ENCODE measurements at regions not wholly inside any gene's neighbourhood (a gene's known extent, or its start where the extent isn't known, plus 50 kb on each side); places are given as distances from the start of the nearest gene placed in this dataset.
"Not testable (repeated sequence)": the region's sequence is repeated elsewhere in the genome, so short reads cannot be mapped to it uniquely, and the experiment has no call there.

- H3K56ac ChIP-seq (ENCODE audit: low read length); H3K18ac ChIP-seq (ENCODE audit: low read length); H3K79me1 ChIP-seq (ENCODE audit: low read length); H3K36me3 ChIP-seq (ENCODE audit: control insufficient read depth, insufficient read depth, low read length); DNase-seq; H2AK5ac ChIP-seq (ENCODE audit: low read length); H3K4me2 ChIP-seq (ENCODE audit: low read length); H3K27ac ChIP-seq (ENCODE audit: low read depth, low read length); H3K4me1 ChIP-seq (ENCODE audit: control insufficient read depth, low read depth, low read length); H3K27me3 ChIP-seq (ENCODE audit: insufficient read depth, low read length, poor library complexity); H3K79me2 ChIP-seq (ENCODE audit: control insufficient read depth, insufficient read depth, low read length); H3K4me3 ChIP-seq (ENCODE audit: low read length); H3K23ac ChIP-seq (ENCODE audit: low read length); H2BK5ac ChIP-seq (ENCODE audit: low read length); H4K5ac ChIP-seq (ENCODE audit: low read length); H2BK15ac ChIP-seq (replicated peaks; ENCODE audit: low read depth); H4K8ac ChIP-seq (ENCODE audit: low read depth, low read length); H3K9ac ChIP-seq (ENCODE audit: low read length); H3K4ac ChIP-seq (ENCODE audit: low read depth, low read length); H2BK120ac ChIP-seq (ENCODE audit: low read depth, low read length): not testable (repeated sequence)
- no CpG with 5 or more reads among the region's 7 CpGs for WGBS (ENCODE audit: extremely low coverage, insufficient coverage, low lambda C conversion rate)
These were observed 506.6 kb downstream of the RPIA start for GRCh38 chr2:89198026-89198425.

- H3K4me3 ChIP-seq (ENCODE audit: low read length); H2BK120ac ChIP-seq (ENCODE audit: low read depth, low read length); H2BK5ac ChIP-seq (ENCODE audit: low read length); H3K79me1 ChIP-seq (ENCODE audit: low read length); H4K5ac ChIP-seq (ENCODE audit: low read length); H3K79me2 ChIP-seq (ENCODE audit: control insufficient read depth, insufficient read depth, low read length); H2AK5ac ChIP-seq (ENCODE audit: low read length); H3K27me3 ChIP-seq (ENCODE audit: insufficient read depth, low read length, poor library complexity); H2BK15ac ChIP-seq (replicated peaks; ENCODE audit: low read depth); H3K4me2 ChIP-seq (ENCODE audit: low read length); H3K23ac ChIP-seq (ENCODE audit: low read length); H4K8ac ChIP-seq (ENCODE audit: low read depth, low read length); H3K4ac ChIP-seq (ENCODE audit: low read depth, low read length); DNase-seq; H3K27ac ChIP-seq (ENCODE audit: low read depth, low read length); H3K9ac ChIP-seq (ENCODE audit: low read length); H3K18ac ChIP-seq (ENCODE audit: low read length); H3K56ac ChIP-seq (ENCODE audit: low read length); H3K36me3 ChIP-seq (ENCODE audit: control insufficient read depth, insufficient read depth, low read length); H3K4me1 ChIP-seq (ENCODE audit: control insufficient read depth, low read depth, low read length): not testable (repeated sequence)
These were observed 508.2 kb downstream of the RPIA start for GRCh38 chr2:89199453-89200246.

- not testable (repeated sequence) for H3K56ac ChIP-seq (ENCODE audit: low read length); DNase-seq; H3K27ac ChIP-seq (ENCODE audit: low read depth, low read length); H2BK120ac ChIP-seq (ENCODE audit: low read depth, low read length); H3K9ac ChIP-seq (ENCODE audit: low read length); H2BK5ac ChIP-seq (ENCODE audit: low read length); H3K27me3 ChIP-seq (ENCODE audit: insufficient read depth, low read length, poor library complexity); H3K36me3 ChIP-seq (ENCODE audit: control insufficient read depth, insufficient read depth, low read length); H4K5ac ChIP-seq (ENCODE audit: low read length); H3K79me2 ChIP-seq (ENCODE audit: control insufficient read depth, insufficient read depth, low read length); H2BK15ac ChIP-seq (replicated peaks; ENCODE audit: low read depth); H3K4me3 ChIP-seq (ENCODE audit: low read length); H3K18ac ChIP-seq (ENCODE audit: low read length); H4K8ac ChIP-seq (ENCODE audit: low read depth, low read length); H3K4ac ChIP-seq (ENCODE audit: low read depth, low read length); H2AK5ac ChIP-seq (ENCODE audit: low read length); H3K23ac ChIP-seq (ENCODE audit: low read length); H3K4me2 ChIP-seq (ENCODE audit: low read length); H3K4me1 ChIP-seq (ENCODE audit: control insufficient read depth, low read depth, low read length); H3K79me1 ChIP-seq (ENCODE audit: low read length)
- WGBS (ENCODE audit: extremely low coverage, insufficient coverage, low lambda C conversion rate): no CpG with 5 or more reads among the region's 4 CpGs
These were observed 508.7 kb downstream of the RPIA start for GRCh38 chr2:89200247-89200527.

- not testable (repeated sequence) for H3K36me3 ChIP-seq (ENCODE audit: control insufficient read depth, insufficient read depth, low read length); H3K27ac ChIP-seq (ENCODE audit: low read depth, low read length); H3K4me3 ChIP-seq (ENCODE audit: low read length); H3K79me1 ChIP-seq (ENCODE audit: low read length); H2BK15ac ChIP-seq (replicated peaks; ENCODE audit: low read depth); H3K79me2 ChIP-seq (ENCODE audit: control insufficient read depth, insufficient read depth, low read length); H2BK120ac ChIP-seq (ENCODE audit: low read depth, low read length); H3K4ac ChIP-seq (ENCODE audit: low read depth, low read length); H2BK5ac ChIP-seq (ENCODE audit: low read length); H3K56ac ChIP-seq (ENCODE audit: low read length); H4K5ac ChIP-seq (ENCODE audit: low read length); H4K8ac ChIP-seq (ENCODE audit: low read depth, low read length); H2AK5ac ChIP-seq (ENCODE audit: low read length); DNase-seq; H3K23ac ChIP-seq (ENCODE audit: low read length); H3K18ac ChIP-seq (ENCODE audit: low read length); H3K27me3 ChIP-seq (ENCODE audit: insufficient read depth, low read length, poor library complexity); H3K9ac ChIP-seq (ENCODE audit: low read length); H3K4me2 ChIP-seq (ENCODE audit: low read length); H3K4me1 ChIP-seq (ENCODE audit: control insufficient read depth, low read depth, low read length)
- WGBS (ENCODE audit: extremely low coverage, insufficient coverage, low lambda C conversion rate): no CpG with 5 or more reads among the region's 1 CpG
These were observed 511.0 kb downstream of the RPIA start for GRCh38 chr2:89202518-89202917.

GRCh38 chr2:89205153-89205552, 513.7 kb downstream of the RPIA start:
- H3K23ac ChIP-seq (ENCODE audit: low read length); H3K4me3 ChIP-seq (ENCODE audit: low read length); H3K27me3 ChIP-seq (ENCODE audit: insufficient read depth, low read length, poor library complexity); H3K56ac ChIP-seq (ENCODE audit: low read length); H3K4me1 ChIP-seq (ENCODE audit: control insufficient read depth, low read depth, low read length); H3K4me2 ChIP-seq (ENCODE audit: low read length); H2BK120ac ChIP-seq (ENCODE audit: low read depth, low read length); H3K36me3 ChIP-seq (ENCODE audit: control insufficient read depth, insufficient read depth, low read length); H3K4ac ChIP-seq (ENCODE audit: low read depth, low read length); H3K18ac ChIP-seq (ENCODE audit: low read length); H2BK5ac ChIP-seq (ENCODE audit: low read length); H3K9ac ChIP-seq (ENCODE audit: low read length); H4K8ac ChIP-seq (ENCODE audit: low read depth, low read length); H3K79me1 ChIP-seq (ENCODE audit: low read length); H2BK15ac ChIP-seq (replicated peaks; ENCODE audit: low read depth); H3K27ac ChIP-seq (ENCODE audit: low read depth, low read length); H4K5ac ChIP-seq (ENCODE audit: low read length); H3K79me2 ChIP-seq (ENCODE audit: control insufficient read depth, insufficient read depth, low read length); H2AK5ac ChIP-seq (ENCODE audit: low read length): not testable (repeated sequence)
- WGBS (ENCODE audit: extremely low coverage, insufficient coverage, low lambda C conversion rate): no CpG with 5 or more reads among the region's 11 CpGs
- DNase-seq: peak; percentile 43

Data from mesendoderm (in vitro differentiated cells).